ENCODE measurements at regions not wholly inside any gene's neighbourhood (a gene's known extent, or its start where the extent isn't known, plus 50 kb on each side); places are given as distances from the start of the nearest gene placed in this dataset.

DNA sequence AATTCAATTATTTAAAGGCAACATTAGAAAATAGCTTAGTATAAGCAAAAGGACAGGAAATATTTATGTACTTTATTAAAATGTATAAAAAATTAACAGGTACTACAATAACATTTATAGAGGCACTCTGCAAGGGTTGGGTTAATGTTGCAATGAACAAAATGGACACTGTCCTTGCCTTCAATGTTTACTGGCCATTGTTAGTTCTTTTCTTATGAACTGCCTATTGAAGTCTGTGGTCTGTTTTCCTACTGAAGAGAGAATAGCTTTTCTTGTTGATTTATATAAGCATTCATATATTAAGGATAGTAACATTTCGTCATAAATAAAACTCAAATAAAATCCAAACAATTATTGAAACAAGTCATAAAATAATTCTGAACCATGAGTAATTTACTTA is 135.3 kb upstream of the BEND6 start:
- no peaks in the 10 kb centered on the region for H3K36me3 ChIP-seq (ENCODE audit: insufficient read depth, low read length)
- no peaks in the 10 kb centered on the region for H3K9me3 ChIP-seq (ENCODE audit: low read depth, low read length)
- H4K20me1 ChIP-seq (ENCODE audit: insufficient read depth, low read length): peaks cover 56% of the 10 kb centered on the region
- no peak for DNase-seq (ENCODE audit: insufficient read length, low spot score, missing footprints)
- no peak for TF ChIP-seq CTCF (IDR thresholded peaks at IDR 0.05; ENCODE audit: extremely low read depth, low read depth, low read length)
- no peak overlapping the region for H3K4me3 ChIP-seq (ENCODE audit: insufficient read depth, low read length)
- H3K79me2 ChIP-seq (ENCODE audit: insufficient read depth, low read length): peaks cover 94% of the 10 kb centered on the region
- no peaks in the 10 kb centered on the region for H3K27me3 ChIP-seq (ENCODE audit: insufficient read depth, low read length)
- no peak overlapping the region for H3K4me2 ChIP-seq (ENCODE audit: insufficient read depth, low read length)
- no peak overlapping the region for H3K27ac ChIP-seq (ENCODE audit: low read depth, low read length)
- H2AFZ ChIP-seq (ENCODE audit: low read length): no peak overlapping the region
- H3K4me1 ChIP-seq (ENCODE audit: insufficient read depth, low read length): peaks cover 17% of the 10 kb centered on the region

DNA sequence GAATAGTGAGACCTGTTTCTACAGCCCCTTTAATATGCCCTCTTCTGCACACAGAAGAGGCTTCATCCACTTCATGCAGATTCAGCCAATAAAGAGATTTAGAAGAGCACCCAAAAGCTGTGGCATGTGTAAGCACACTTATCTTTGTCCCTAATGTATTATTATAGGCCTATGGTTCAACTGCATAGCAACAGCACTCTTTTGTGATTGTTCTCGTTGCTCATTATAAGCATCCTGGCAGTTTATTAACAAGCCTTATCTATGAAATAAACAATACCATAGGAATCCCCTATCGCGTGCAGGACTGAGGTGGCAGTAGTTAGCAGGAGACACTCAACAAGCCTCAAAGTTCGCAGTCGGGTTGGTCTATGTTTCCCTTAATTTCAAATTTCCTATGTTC is 138.5 kb upstream of the BEND6 start:
- Histone ChIP-seq H3K27me3 (ENCODE audit: insufficient read depth, low read length) (no peaks in the 10 kb centered on the region), H3K4me1 (ENCODE audit: insufficient read depth, low read length) (peaks cover 25% of the 10 kb centered on the region), H2AFZ (ENCODE audit: low read length) (no peak overlapping the region), H3K27ac (ENCODE audit: low read depth, low read length) (no peak overlapping the region), H3K79me2 (ENCODE audit: insufficient read depth, low read length) (peaks cover 95% of the 10 kb centered on the region), H3K36me3 (ENCODE audit: insufficient read depth, low read length) (no peaks in the 10 kb centered on the region), H3K4me3 (ENCODE audit: insufficient read depth, low read length) (no peak overlapping the region), H3K4me2 (ENCODE audit: insufficient read depth, low read length) (no peak overlapping the region), H3K9me3 (ENCODE audit: low read depth, low read length) (no peaks in the 10 kb centered on the region), H4K20me1 (ENCODE audit: insufficient read depth, low read length) (peaks cover 48% of the 10 kb centered on the region)
- no peak for DNase-seq (ENCODE audit: insufficient read length, low spot score, missing footprints)
- TF ChIP-seq CTCF (IDR thresholded peaks at IDR 0.05; ENCODE audit: extremely low read depth, low read depth, low read length): no peak

GRCh38 chr6:56815436-56815835 is 139.5 kb upstream of the BEND6 start:
- TF ChIP-seq CTCF (IDR thresholded peaks at IDR 0.05; ENCODE audit: extremely low read depth, low read depth, low read length): no peak
- Histone ChIP-seq H3K4me3 (ENCODE audit: insufficient read depth, low read length) (no peak overlapping the region), H3K9me3 (ENCODE audit: low read depth, low read length) (no peaks in the 10 kb centered on the region), H3K4me1 (ENCODE audit: insufficient read depth, low read length) (peaks cover 25% of the 10 kb centered on the region), H2AFZ (ENCODE audit: low read length) (no peak overlapping the region), H3K79me2 (ENCODE audit: insufficient read depth, low read length) (peaks cover 95% of the 10 kb centered on the region), H3K36me3 (ENCODE audit: insufficient read depth, low read length) (no peaks in the 10 kb centered on the region), H3K27me3 (ENCODE audit: insufficient read depth, low read length) (no peaks in the 10 kb centered on the region), H4K20me1 (ENCODE audit: insufficient read depth, low read length) (peaks cover 42% of the 10 kb centered on the region), H3K27ac (ENCODE audit: low read depth, low read length) (no peak overlapping the region), H3K4me2 (ENCODE audit: insufficient read depth, low read length) (peak overlapping the region; percentile 19)
- no peak for DNase-seq (ENCODE audit: insufficient read length, low spot score, missing footprints)

DNA sequence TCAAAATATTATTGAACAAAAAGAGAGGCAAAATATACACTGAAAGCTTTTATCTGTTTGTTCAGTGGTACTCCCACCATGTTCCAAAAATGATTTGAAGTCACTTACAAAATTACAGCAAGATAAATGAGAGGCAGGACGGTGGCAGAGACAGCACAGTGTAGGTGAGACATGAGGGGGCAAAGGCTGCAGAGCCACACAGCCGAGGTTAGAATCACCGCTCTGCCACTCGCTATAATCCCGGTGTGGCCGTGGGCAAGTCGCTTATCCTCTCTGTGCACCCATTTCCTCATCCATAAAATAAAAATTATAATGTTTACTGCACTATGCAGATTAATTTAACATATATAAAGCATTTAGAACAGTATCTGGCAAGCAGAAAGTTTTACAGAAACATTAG is 140.1 kb upstream of the BEND6 start:
- no peaks in the 10 kb centered on the region for H3K9me3 ChIP-seq (ENCODE audit: low read depth, low read length)

More for the DNA sequence above, 140.1 kb upstream of the BEND6 start:
- Histone ChIP-seq H4K20me1 (ENCODE audit: insufficient read depth, low read length) (peaks cover 37% of the 10 kb centered on the region), H3K4me1 (ENCODE audit: insufficient read depth, low read length) (peaks cover 25% of the 10 kb centered on the region), H3K4me2 (ENCODE audit: insufficient read depth, low read length) (peak overlapping the region; percentile 37), H2AFZ (ENCODE audit: low read length) (no peak overlapping the region), H3K79me2 (ENCODE audit: insufficient read depth, low read length) (peaks cover 95% of the 10 kb centered on the region), H3K27me3 (ENCODE audit: insufficient read depth, low read length) (no peaks in the 10 kb centered on the region), H3K4me3 (ENCODE audit: insufficient read depth, low read length) (no peak overlapping the region), H3K27ac (ENCODE audit: low read depth, low read length) (no peak overlapping the region), H3K36me3 (ENCODE audit: insufficient read depth, low read length) (no peaks in the 10 kb centered on the region)
- no peak for DNase-seq (ENCODE audit: insufficient read length, low spot score, missing footprints)
- TF ChIP-seq CTCF (IDR thresholded peaks at IDR 0.05; ENCODE audit: extremely low read depth, low read depth, low read length): no peak

Data from osteoblast (primary cell).